ENCODE measurements at regions not wholly inside any gene's neighbourhood (a gene's known extent, or its start where the extent isn't known, plus 50 kb on each side); places are given as distances from the start of the nearest gene placed in this dataset.

- H3K9me3 ChIP-seq (ENCODE audit: control insufficient read depth in 1 of 2, insufficient read depth in 1 of 2, low read depth in 1 of 2, low read length in 2 of 2) = peaks cover 0 to 3% of the 10 kb centered on the region in 2 experiments; a peak in 1 of 4 replicates
Observed at GRCh38 chr9:18067548-18068120, 406.3 kb upstream of the ADAMTSL1 start.

More at GRCh38 chr9:18067548-18068120, 406.3 kb upstream of the ADAMTSL1 start:
- Histone ChIP-seq H3K9ac (ENCODE audit: low read length) (no peak overlapping the region), H3K4me3 (replicated peaks in 1 of 2; ENCODE audit: low read depth in 1 of 2, low read length in 2 of 2) (no peak overlapping the region), H3K36me3 (ENCODE audit: control insufficient read depth in 1 of 2, insufficient read depth in 2 of 2, low read length in 2 of 2) (no peaks in the 10 kb centered on the region), H3K4me1 (ENCODE audit: control insufficient read depth in 1 of 2, insufficient read depth in 2 of 2, low read length in 2 of 2) (no peaks in the 10 kb centered on the region), H3K4me2 (ENCODE audit: low read length) (no peak overlapping the region), H3K27me3 (ENCODE audit: insufficient read depth, low read length) (no peaks in the 10 kb centered on the region), H2AFZ (ENCODE audit: low read depth, low read length, poor library complexity, severe bottlenecking) (no peak overlapping the region), H4K20me1 (ENCODE audit: insufficient read depth) (no peaks in the 10 kb centered on the region), H3K9me2 (ENCODE audit: insufficient read depth) (no peaks in the 10 kb centered on the region), H3K79me2 (ENCODE audit: insufficient read depth, low read length) (no peaks in the 10 kb centered on the region), H3K27ac (ENCODE audit: low read depth, low read length) (no peak overlapping the region)
- TF ChIP-seq MAX (IDR thresholded peaks at IDR 0.05) (no peak), JUND (IDR thresholded peaks at IDR 0.05) (no peak), POLR2AphosphoS5 (IDR thresholded peaks at IDR 0.05; ENCODE audit: low read depth, low read length) (no peak), FOSL1 (IDR thresholded peaks at IDR 0.05; ENCODE audit: low read depth) (no peak), POLR2A (IDR thresholded peaks at IDR 0.05; ENCODE audit: borderline replicate concordance, extremely low read depth, insufficient read depth, insufficient read length) (no peak), SP1 (IDR thresholded peaks at IDR 0.05; ENCODE audit: low read depth) (no peak), ELF1 (IDR thresholded peaks at IDR 0.05; ENCODE audit: borderline replicate concordance, low read depth) (no peak), RAD21 (IDR thresholded peaks at IDR 0.05; ENCODE audit: low read depth) (no peak), YY1 (IDR thresholded peaks at IDR 0.05; ENCODE audit: extremely low read depth, insufficient replicate concordance, low read depth, low read length) (no peak), EGR1 (IDR thresholded peaks at IDR 0.05; ENCODE audit: low read depth) (no peak)
- TF ChIP-seq, protein P1, sequence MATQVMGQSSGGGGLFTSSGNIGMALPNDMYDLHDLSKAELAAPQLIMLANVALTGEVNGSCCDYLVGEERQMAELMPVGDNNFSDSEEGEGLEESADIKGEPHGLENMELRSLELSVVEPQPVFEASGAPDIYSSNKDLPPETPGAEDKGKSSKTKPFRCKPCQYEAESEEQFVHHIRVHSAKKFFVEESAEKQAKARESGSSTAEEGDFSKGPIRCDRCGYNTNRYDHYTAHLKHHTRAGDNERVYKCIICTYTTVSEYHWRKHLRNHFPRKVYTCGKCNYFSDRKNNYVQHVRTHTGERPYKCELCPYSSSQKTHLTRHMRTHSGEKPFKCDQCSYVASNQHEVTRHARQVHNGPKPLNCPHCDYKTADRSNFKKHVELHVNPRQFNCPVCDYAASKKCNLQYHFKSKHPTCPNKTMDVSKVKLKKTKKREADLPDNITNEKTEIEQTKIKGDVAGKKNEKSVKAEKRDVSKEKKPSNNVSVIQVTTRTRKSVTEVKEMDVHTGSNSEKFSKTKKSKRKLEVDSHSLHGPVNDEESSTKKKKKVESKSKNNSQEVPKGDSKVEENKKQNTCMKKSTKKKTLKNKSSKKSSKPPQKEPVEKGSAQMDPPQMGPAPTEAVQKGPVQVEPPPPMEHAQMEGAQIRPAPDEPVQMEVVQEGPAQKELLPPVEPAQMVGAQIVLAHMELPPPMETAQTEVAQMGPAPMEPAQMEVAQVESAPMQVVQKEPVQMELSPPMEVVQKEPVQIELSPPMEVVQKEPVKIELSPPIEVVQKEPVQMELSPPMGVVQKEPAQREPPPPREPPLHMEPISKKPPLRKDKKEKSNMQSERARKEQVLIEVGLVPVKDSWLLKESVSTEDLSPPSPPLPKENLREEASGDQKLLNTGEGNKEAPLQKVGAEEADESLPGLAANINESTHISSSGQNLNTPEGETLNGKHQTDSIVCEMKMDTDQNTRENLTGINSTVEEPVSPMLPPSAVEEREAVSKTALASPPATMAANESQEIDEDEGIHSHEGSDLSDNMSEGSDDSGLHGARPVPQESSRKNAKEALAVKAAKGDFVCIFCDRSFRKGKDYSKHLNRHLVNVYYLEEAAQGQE (IDR thresholded peaks at IDR 0.05; ENCODE audit: low read depth) = no peak
- RAD21 ChIA-PET (ENCODE audit: low non-redundant PET in 1 of 2, low total read pairs in 2 of 2, uncharacterized antibody in 2 of 2, unreplicated experiment in 2 of 2) = no interaction called here
- CTCF ChIA-PET = no interaction called here
- POLR2A ChIA-PET = no interaction called here
- DNase-seq (ENCODE audit: low read depth, low spot score) (no peak), ATAC-seq (no peak)
- intact Hi-C loops (cut with micrococcal nuclease) = no loop called here
- no TSS peak for BruUV-seq (replicated peaks)
